NT2/D1 (cell line): ENCODE measurements at regions not wholly inside any gene's neighbourhood (a gene's known extent, or its start where the extent isn't known, plus 50 kb on each side); places are given as distances from the start of the nearest gene placed in this dataset.

Experiments used
- DNase-seq: peaks from one replicate; pipeline ENCODE4 v3.0.0-alpha.2; 2011; ENCODE audit warnings: low read depth, low spot score
- H3K27me3 ChIP-seq: 2 replicates; pipeline ENCODE4 v1.6.0; 2011; ENCODE audit warnings: mild to moderate bottlenecking; ENCODE audit not compliant: insufficient read length, insufficient read depth
- H3K36me3 ChIP-seq: 2 replicates; pipeline ENCODE4 v1.6.1; 2011; ENCODE audit warnings: mild to moderate bottlenecking, low read length, mixed read lengths; ENCODE audit not compliant: insufficient read depth, insufficient read length
- H3K4me1 ChIP-seq: 2 replicates; pipeline ENCODE4 v1.5.1; 2011; ENCODE audit not compliant: insufficient read depth, insufficient read length
- H3K4me3 ChIP-seq: 2 replicates; pipeline ENCODE4 v1.5.1; 2011; ENCODE audit warnings: low read depth; ENCODE audit not compliant: insufficient read length
- H3K9ac ChIP-seq: 2 replicates; pipeline ENCODE4 v1.6.0; 2011; ENCODE audit warnings: low read depth; ENCODE audit not compliant: insufficient read length
- H3K9me3 ChIP-seq: 2 replicates; pipeline ENCODE4 v1.5.1; 2011; ENCODE audit warnings: mild to moderate bottlenecking, low read length; ENCODE audit not compliant: insufficient read depth
- SUZ12 ChIP-seq: IDR thresholded peaks from 2 replicates; pipeline ENCODE4 v1.6.1; 2011; ENCODE audit not compliant: insufficient read length, insufficient read depth; ENCODE audit errors: extremely low read depth
- YY1 ChIP-seq: IDR thresholded peaks from 2 replicates; pipeline ENCODE4 v1.6.1; 2011; ENCODE audit not compliant: insufficient read length, insufficient read depth
- ZNF274 ChIP-seq: IDR thresholded peaks from 2 replicates; pipeline ENCODE4 v1.6.1; 2011; ENCODE audit warnings: mild to moderate bottlenecking, low read depth, low read length

GRCh38 chr13:106927421-106927820 lies 359.5 kb upstream of the ARGLU1 start:
- Histone ChIP-seq H3K4me1 (no peaks in the 10 kb centered on the region), H3K36me3 (no peaks in the 10 kb centered on the region), H3K9me3 (no peaks in the 10 kb centered on the region; the same call in 1 of the 2 replicates), H3K27me3 (no peaks in the 10 kb centered on the region), H3K4me3 (no peak overlapping the region), H3K9ac (no peak overlapping the region)
- TF ChIP-seq ZNF274 (no peak), YY1 (no peak), SUZ12 (no peak)
- no peak for DNase-seq

GRCh38 chr13:106922384-106922783 lies 354.4 kb upstream of the ARGLU1 start:
- Histone ChIP-seq H3K36me3 (no peaks in the 10 kb centered on the region), H3K4me3 (no peak overlapping the region), H3K9ac (no peak overlapping the region), H3K27me3 (no peaks in the 10 kb centered on the region), H3K9me3 (no peaks in the 10 kb centered on the region; the same call in 1 of the 2 replicates), H3K4me1 (no peaks in the 10 kb centered on the region)
- TF ChIP-seq SUZ12 (no peak), ZNF274 (no peak), YY1 (no peak)
- no peak for DNase-seq

- DNase-seq: no peak
- TF ChIP-seq ZNF274: no peak
- TF ChIP-seq SUZ12: no peak
- no peak for TF ChIP-seq YY1
- no peaks in the 10 kb centered on the region for H3K27me3 ChIP-seq
- no peaks in the 10 kb centered on the region; the same call in 1 of the 2 replicates for H3K9me3 ChIP-seq
- no peaks in the 10 kb centered on the region for H3K36me3 ChIP-seq
- H3K9ac ChIP-seq: no peak overlapping the region
- no peak overlapping the region for H3K4me3 ChIP-seq
- H3K4me1 ChIP-seq: no peaks in the 10 kb centered on the region
These were observed 351.7 kb upstream of the ARGLU1 start for GRCh38 chr13:106919638-106920037.

GRCh38 chr13:106919133-106919532 lies 351.2 kb upstream of the ARGLU1 start:
- H3K9me3 ChIP-seq: no peaks in the 10 kb centered on the region
- H3K4me1 ChIP-seq: no peaks in the 10 kb centered on the region
- H3K4me3 ChIP-seq: no peak overlapping the region
- TF ChIP-seq YY1 (no peak), SUZ12 (no peak), ZNF274 (no peak)
- H3K9ac ChIP-seq: no peak overlapping the region
- H3K36me3 ChIP-seq: no peaks in the 10 kb centered on the region
- no peak for DNase-seq
- no peaks in the 10 kb centered on the region for H3K27me3 ChIP-seq

- H3K27me3 ChIP-seq: no peaks in the 10 kb centered on the region
- H3K9ac ChIP-seq: no peak overlapping the region
- H3K36me3 ChIP-seq: no peaks in the 10 kb centered on the region
- TF ChIP-seq ZNF274: no peak
- TF ChIP-seq YY1: no peak
- TF ChIP-seq SUZ12: no peak
- H3K4me1 ChIP-seq: no peaks in the 10 kb centered on the region
- H3K9me3 ChIP-seq: no peaks in the 10 kb centered on the region
- no peak overlapping the region for H3K4me3 ChIP-seq
- DNase-seq: no peak
These were observed 350.6 kb upstream of the ARGLU1 start for GRCh38 chr13:106918557-106918860.

GRCh38 chr13:106917673-106918556 lies 350.0 kb upstream of the ARGLU1 start:
- no peaks in the 10 kb centered on the region for H3K27me3 ChIP-seq
- no peaks in the 10 kb centered on the region for H3K9me3 ChIP-seq
- H3K36me3 ChIP-seq: no peaks in the 10 kb centered on the region
- TF ChIP-seq YY1 (no peak), SUZ12 (no peak), ZNF274 (no peak)
- peak overlapping the region; percentile 86 for H3K9ac ChIP-seq
- H3K4me3 ChIP-seq: peak overlapping the region; percentile 49
- no peaks in the 10 kb centered on the region for H3K4me1 ChIP-seq
- peak; percentile 63 for DNase-seq

GRCh38 chr13:106917024-106917571 lies 349.2 kb upstream of the ARGLU1 start:
- H3K27me3 ChIP-seq: no peaks in the 10 kb centered on the region
- no peaks in the 10 kb centered on the region for H3K9me3 ChIP-seq
- no peak for TF ChIP-seq SUZ12
- no peak for TF ChIP-seq YY1
- H3K4me3 ChIP-seq: no peak overlapping the region
- H3K4me1 ChIP-seq: no peaks in the 10 kb centered on the region
- H3K9ac ChIP-seq: no peak overlapping the region
- no peak for DNase-seq
- no peaks in the 10 kb centered on the region for H3K36me3 ChIP-seq
